GM23338 (cell line): ENCODE measurements at regions not wholly inside any gene's neighbourhood (a gene's known extent, or its start where the extent isn't known, plus 50 kb on each side); places are given as distances from the start of the nearest gene placed in this dataset.
"Not testable (repeated sequence)": the region's sequence is repeated elsewhere in the genome, so short reads cannot be mapped to it uniquely, and the experiment has no call there.

Source experiments
- ATAC-seq: fragments of 200-7000 bp; cut with Tn5 transposase; 3 replicates; pipeline ENCODE4 v1.9.1; 2020
- DNase-seq: peaks from one replicate; pipeline ENCODE4 v3.0.0-alpha.2; 2015; ENCODE audit warnings: low spot score
- H2AFZ ChIP-seq: fragments of 200-600 bp; sonication (generic); 2 replicates; pipeline ENCODE4 v1.8.0; 2016; ENCODE audit warnings: antibody characterized with exemption, mild to moderate bottlenecking, moderate library complexity
- H3F3A ChIP-seq: fragments of 200-600 bp; sonication (generic); replicated peaks from 2 replicates; pipeline ENCODE4 v1.8.0; 2017; ENCODE audit warnings: antibody characterized with exemption, mixed run types, low read depth
- H3K27ac ChIP-seq: fragments of 200-600 bp; sonication (generic); 2 replicates; pipeline ENCODE4 v1.6.1; 2016; ENCODE audit warnings: low read depth
- H3K27me3 ChIP-seq: fragments of 200-600 bp; sonication (generic); 2 replicates; pipeline ENCODE4 v1.8.0; 2016; ENCODE audit warnings: mild to moderate bottlenecking, mixed run types, moderate library complexity; ENCODE audit not compliant: insufficient read depth
- H3K36me3 ChIP-seq: fragments of 200-600 bp; sonication (generic); 2 replicates; pipeline ENCODE4 v1.8.0; 2016; ENCODE audit warnings: mild to moderate bottlenecking; ENCODE audit not compliant: insufficient read depth
- H3K4me1 ChIP-seq: fragments of 200-600 bp; sonication (generic); 2 replicates; pipeline ENCODE4 v1.8.0; 2016; ENCODE audit warnings: mild to moderate bottlenecking, moderate library complexity; ENCODE audit not compliant: insufficient read depth
- H3K4me2 ChIP-seq: fragments of 200-600 bp; sonication (generic); 2 replicates; pipeline ENCODE4 v1.7.1; 2017; ENCODE audit warnings: mixed run types
- H3K4me3 ChIP-seq: fragments of 200-600 bp; sonication (generic); 2 replicates; pipeline ENCODE4 v1.6.1; 2016; ENCODE audit warnings: mixed run types
- H3K79me2 ChIP-seq: fragments of 200-600 bp; sonication (generic); replicated peaks from 2 replicates; pipeline ENCODE4 v1.8.0; 2017; ENCODE audit warnings: mild to moderate bottlenecking; ENCODE audit not compliant: insufficient read depth
- H3K9me2 ChIP-seq: fragments of 200-600 bp; sonication (generic); 2 replicates; pipeline ENCODE4 v1.8.0; 2017; ENCODE audit not compliant: insufficient read depth
- H4K20me1 ChIP-seq: fragments of 200-600 bp; sonication (generic); replicated peaks from 2 replicates; pipeline ENCODE4 v1.8.0; 2017; ENCODE audit warnings: mild to moderate bottlenecking; ENCODE audit not compliant: insufficient read depth
- H3K27ac Mint-ChIP-seq: 2 replicates; pipeline ENCODE4 v1.8.0; 2020; ENCODE audit warnings: inconsistent platforms, mild to moderate bottlenecking, moderate library complexity, mixed read lengths
- H3K27me3 Mint-ChIP-seq: 3 replicates; pipeline ENCODE4 v1.8.0; 2022; ENCODE audit warnings: low read depth, mild to moderate bottlenecking, moderate library complexity, mixed read lengths, inconsistent platforms; ENCODE audit not compliant: insufficient read depth, poor library complexity
- H3K36me3 Mint-ChIP-seq: 3 replicates; pipeline ENCODE4 v1.8.0; 2021; ENCODE audit warnings: low read depth, mild to moderate bottlenecking, inconsistent platforms, moderate library complexity, mixed read lengths
- H3K4me1 Mint-ChIP-seq: 3 replicates; pipeline ENCODE4 v1.8.0; 2020; ENCODE audit warnings: mild to moderate bottlenecking, inconsistent platforms, mixed read lengths
- H3K4me3 Mint-ChIP-seq: 3 replicates; pipeline ENCODE4 v1.8.0; 2021; ENCODE audit warnings: moderate library complexity, mild to moderate bottlenecking, inconsistent platforms, mixed read lengths
- H3K9me3 Mint-ChIP-seq: 3 replicates; pipeline ENCODE4 v1.8.0; 2020; ENCODE audit warnings: moderate library complexity, mild to moderate bottlenecking, inconsistent platforms, mixed read lengths
- CREB1 ChIP-seq: fragments of 250-450 bp; sonication (Bioruptor Pico); IDR thresholded peaks from 2 replicates; pipeline ENCODE4 v1.5.0; 2020; ENCODE audit warnings: low read depth, mild to moderate bottlenecking, moderate library complexity
- EZH2 ChIP-seq: fragments of 200-600 bp; sonication (generic); IDR thresholded peaks from one replicate; pipeline ENCODE4 v1.8.0; 2017; ENCODE audit warnings: antibody characterized with exemption, mild to moderate bottlenecking, low read depth; ENCODE audit not compliant: unreplicated experiment
- EZH2phosphoT487 ChIP-seq: fragments of 200-600 bp; sonication (generic); IDR thresholded peaks from one replicate; pipeline ENCODE4 v1.8.1; 2018; ENCODE audit warnings: antibody characterized with exemption; ENCODE audit not compliant: unreplicated experiment
- JUNB ChIP-seq: IDR thresholded peaks from one replicate; pipeline ENCODE4 v1.6.1; 2016; ENCODE audit warnings: antibody characterized with exemption; ENCODE audit not compliant: unreplicated experiment
- NANOG ChIP-seq: IDR thresholded peaks from 2 replicates; pipeline ENCODE4 v1.6.1; 2016; ENCODE audit warnings: antibody characterized with exemption, borderline replicate concordance
- STAT1 ChIP-seq: IDR thresholded peaks from one replicate; pipeline ENCODE4 v1.6.1; 2016; ENCODE audit warnings: antibody characterized with exemption; ENCODE audit not compliant: unreplicated experiment
- ZNF114 ChIP-seq: fragments of 250-450 bp; sonication (Bioruptor Pico); IDR thresholded peaks from 2 replicates; pipeline ENCODE4 v1.5.0; 2020; ENCODE audit warnings: mild to moderate bottlenecking, moderate library complexity
- ZNF331 ChIP-seq: fragments of 250-450 bp; sonication (Bioruptor Pico); IDR thresholded peaks from 2 replicates; pipeline ENCODE4 v1.5.0; 2020; ENCODE audit warnings: low read depth, mild to moderate bottlenecking, moderate library complexity
- TF ChIP-seq, protein P1 (sequence below), 2 experiments: fragments of 200-600 bp in 1 of 2; sonication (generic) in 1 of 2; conservative IDR thresholded peaks; 2 replicates each; pipeline versions ENCODE4 v1.5.1 to v1.6.1; 2016 to 2017; ENCODE audit warnings: antibody characterized with exemption in 2 of 2, low read depth in 2 of 2, mild to moderate bottlenecking in 2 of 2, moderate library complexity in 1 of 2
- TF ChIP-seq, protein P2 (sequence below): IDR thresholded peaks from 2 replicates; pipeline ENCODE4 v1.6.1; 2016; ENCODE audit warnings: antibody characterized with exemption

- Mint-ChIP-seq H3K4me1 (no peaks in the 10 kb centered on the region), H3K27ac (no peak overlapping the region), H3K9me3 (no peaks in the 10 kb centered on the region), H3K27me3 (no peaks in the 10 kb centered on the region), H3K4me3 (no peak overlapping the region), H3K36me3 (no peaks in the 10 kb centered on the region)
- Histone ChIP-seq H3K36me3 (no peaks in the 10 kb centered on the region), H4K20me1 (no peaks in the 10 kb centered on the region), H3K4me1 (no peaks in the 10 kb centered on the region), H3K27ac (no peak overlapping the region), H3K4me3 (no peak overlapping the region), H2AFZ (no peak overlapping the region), H3K79me2 (no peaks in the 10 kb centered on the region), H3K27me3 (no peaks in the 10 kb centered on the region), H3K4me2 (no peak overlapping the region), H3F3A (no peaks in the 10 kb centered on the region), H3K9me2 (no peaks in the 10 kb centered on the region)
- no peak for DNase-seq
- no peak for ATAC-seq
- TF ChIP-seq NANOG = no peak
- TF ChIP-seq, protein P1, sequence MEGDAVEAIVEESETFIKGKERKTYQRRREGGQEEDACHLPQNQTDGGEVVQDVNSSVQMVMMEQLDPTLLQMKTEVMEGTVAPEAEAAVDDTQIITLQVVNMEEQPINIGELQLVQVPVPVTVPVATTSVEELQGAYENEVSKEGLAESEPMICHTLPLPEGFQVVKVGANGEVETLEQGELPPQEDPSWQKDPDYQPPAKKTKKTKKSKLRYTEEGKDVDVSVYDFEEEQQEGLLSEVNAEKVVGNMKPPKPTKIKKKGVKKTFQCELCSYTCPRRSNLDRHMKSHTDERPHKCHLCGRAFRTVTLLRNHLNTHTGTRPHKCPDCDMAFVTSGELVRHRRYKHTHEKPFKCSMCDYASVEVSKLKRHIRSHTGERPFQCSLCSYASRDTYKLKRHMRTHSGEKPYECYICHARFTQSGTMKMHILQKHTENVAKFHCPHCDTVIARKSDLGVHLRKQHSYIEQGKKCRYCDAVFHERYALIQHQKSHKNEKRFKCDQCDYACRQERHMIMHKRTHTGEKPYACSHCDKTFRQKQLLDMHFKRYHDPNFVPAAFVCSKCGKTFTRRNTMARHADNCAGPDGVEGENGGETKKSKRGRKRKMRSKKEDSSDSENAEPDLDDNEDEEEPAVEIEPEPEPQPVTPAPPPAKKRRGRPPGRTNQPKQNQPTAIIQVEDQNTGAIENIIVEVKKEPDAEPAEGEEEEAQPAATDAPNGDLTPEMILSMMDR (conservative IDR thresholded peaks at IDR 0.05; ENCODE audit: low read depth in 2 of 2) = no peak
- no peak for TF ChIP-seq STAT1
- no peak for TF ChIP-seq EZH2
- no peak for TF ChIP-seq ZNF331 (CRISPR knock-in tag)
- no peak for TF ChIP-seq JUNB
- TF ChIP-seq, protein P2, sequence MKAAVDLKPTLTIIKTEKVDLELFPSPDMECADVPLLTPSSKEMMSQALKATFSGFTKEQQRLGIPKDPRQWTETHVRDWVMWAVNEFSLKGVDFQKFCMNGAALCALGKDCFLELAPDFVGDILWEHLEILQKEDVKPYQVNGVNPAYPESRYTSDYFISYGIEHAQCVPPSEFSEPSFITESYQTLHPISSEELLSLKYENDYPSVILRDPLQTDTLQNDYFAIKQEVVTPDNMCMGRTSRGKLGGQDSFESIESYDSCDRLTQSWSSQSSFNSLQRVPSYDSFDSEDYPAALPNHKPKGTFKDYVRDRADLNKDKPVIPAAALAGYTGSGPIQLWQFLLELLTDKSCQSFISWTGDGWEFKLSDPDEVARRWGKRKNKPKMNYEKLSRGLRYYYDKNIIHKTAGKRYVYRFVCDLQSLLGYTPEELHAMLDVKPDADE = no peak
- no peak for TF ChIP-seq CREB1 (CRISPR knock-in tag)
- no peak for TF ChIP-seq ZNF114 (CRISPR knock-in tag)
- TF ChIP-seq EZH2phosphoT487 = no peak
Observed at GRCh38 chr7:110432061-110432553, 658.8 kb upstream of the LRRN3 start.

DNA sequence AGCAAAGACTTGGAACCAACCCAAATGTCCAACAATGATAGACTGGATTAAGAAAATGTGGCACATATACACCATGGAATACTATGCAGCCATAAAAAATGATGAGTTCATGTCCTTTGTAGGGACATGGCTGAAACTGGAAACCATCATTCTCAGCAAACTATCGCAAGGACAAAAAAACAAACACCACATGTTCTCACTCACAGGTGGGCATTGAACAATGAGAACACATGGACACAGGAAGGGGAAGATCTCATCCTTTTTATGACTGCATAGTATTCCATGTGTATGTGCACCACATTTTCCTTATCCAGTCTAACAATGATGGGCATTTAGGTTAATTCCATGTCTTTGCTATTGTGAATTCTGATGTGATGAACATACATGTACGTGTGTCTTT lies 652.0 kb upstream of the LRRN3 start:
- H3K79me2 ChIP-seq, H3K4me1 ChIP-seq, H3K27ac Mint-ChIP-seq, H3K4me3 ChIP-seq, H3K4me2 ChIP-seq, H3K9me2 ChIP-seq, H3K4me3 Mint-ChIP-seq, H3K27ac ChIP-seq, DNase-seq, H3K4me1 Mint-ChIP-seq, H3K36me3 ChIP-seq, H3K27me3 Mint-ChIP-seq, H4K20me1 ChIP-seq, H2AFZ ChIP-seq, H3K9me3 Mint-ChIP-seq, ATAC-seq, H3F3A ChIP-seq, H3K27me3 ChIP-seq, H3K36me3 Mint-ChIP-seq: not testable (repeated sequence)
